ENCODE measurements at regions not wholly inside any gene's neighbourhood (a gene's known extent, or its start where the extent isn't known, plus 50 kb on each side); places are given as distances from the start of the nearest gene placed in this dataset.
"Not testable (repeated sequence)": the region's sequence is repeated elsewhere in the genome, so short reads cannot be mapped to it uniquely, and the experiment has no call there.

GRCh38 chr16:49940464-49941224 lies 84.4 kb upstream of the CNEP1R1 start:
- DNase-seq, result no peak

GRCh38 chr16:49944221-49944620 lies 80.8 kb upstream of the CNEP1R1 start:
- no peak for DNase-seq

DNA sequence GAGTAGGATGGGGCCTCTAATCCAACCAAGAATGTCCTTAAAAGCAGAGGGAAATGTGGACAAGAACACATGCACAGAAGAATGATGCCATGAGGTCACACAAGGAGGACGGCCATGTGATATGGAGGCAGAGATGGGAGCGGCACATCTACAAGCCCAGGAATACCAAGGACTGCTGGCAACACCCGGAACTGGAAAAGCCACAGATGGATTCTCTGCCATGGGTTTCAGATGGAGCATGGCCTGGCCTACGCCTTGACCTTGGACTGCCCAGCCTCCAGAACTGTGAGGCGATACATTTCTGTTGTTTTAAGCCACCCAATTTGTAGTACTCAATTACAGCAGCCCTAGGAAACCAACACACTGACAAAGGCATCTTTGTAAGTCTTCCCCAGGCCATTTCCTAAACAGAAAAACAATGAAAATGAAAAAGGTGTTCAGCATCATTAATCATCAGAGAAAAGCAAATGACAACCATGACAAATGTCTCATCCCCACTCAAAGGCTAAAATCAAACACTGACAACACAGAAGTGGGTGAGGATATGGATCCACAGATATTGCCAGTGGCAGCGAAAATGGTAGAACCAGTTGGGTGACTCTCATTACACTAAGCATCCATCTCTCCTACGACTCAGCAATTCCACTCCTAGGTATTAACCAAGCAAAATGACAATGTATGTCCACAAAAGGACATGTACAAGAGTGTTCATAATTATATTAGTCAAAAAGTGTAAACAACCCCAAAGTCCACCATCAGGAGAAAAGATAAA lies 76.9 kb upstream of the CNEP1R1 start:
- no peak for DNase-seq

DNA sequence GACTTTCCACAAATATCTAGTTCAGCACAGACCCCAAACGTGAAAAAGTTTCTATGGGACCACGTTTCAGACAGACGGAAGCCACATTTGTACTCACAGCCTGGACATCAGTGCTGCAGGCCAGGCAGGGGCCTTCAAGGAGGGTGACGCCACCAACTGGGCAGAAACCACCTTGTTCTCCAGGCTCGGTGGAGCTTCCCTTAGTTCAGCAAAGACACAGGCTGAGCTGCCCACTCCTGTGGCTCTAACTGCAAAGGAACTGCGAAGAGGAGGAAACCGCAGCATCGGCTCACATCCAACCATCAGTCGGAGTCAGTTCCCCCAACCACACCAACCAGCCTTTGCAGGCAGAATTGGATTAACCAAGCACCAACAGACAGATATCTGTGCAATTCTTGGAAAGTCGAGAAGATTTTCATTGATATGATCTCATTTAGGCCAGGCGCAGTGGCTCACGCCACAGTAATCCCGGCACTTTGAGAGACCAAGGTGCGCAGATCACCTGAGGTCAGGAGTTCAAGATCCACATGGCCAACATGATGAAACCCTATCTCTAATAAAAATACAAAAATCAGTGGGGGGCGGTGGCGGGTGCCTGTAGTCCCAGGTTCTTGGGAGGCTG lies 73.3 kb upstream of the CNEP1R1 start:
- DNase-seq, result no peak

DNA sequence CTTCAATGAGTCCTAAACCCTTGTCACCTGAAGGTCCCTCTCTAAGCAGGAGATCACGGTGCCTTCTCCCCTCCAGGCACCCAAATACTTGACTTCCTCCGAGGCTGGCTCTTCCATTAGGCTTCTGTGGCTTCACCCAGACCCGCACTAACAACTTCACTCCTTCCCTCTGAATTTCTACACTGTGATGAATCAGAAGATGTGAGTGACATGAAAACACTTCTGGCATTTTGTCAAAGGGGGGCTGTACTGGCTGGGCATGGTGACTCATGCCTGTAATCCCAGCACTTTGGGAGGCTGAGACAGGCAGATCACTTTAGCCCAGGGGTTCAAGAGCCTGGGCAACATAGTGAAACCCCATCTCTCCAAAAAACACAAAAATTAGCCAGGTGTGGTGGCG lies 72.6 kb upstream of the CNEP1R1 start:
- DNase-seq, result no peak

GRCh38 chr16:49953090-49953489 lies 71.9 kb upstream of the CNEP1R1 start:
- DNase-seq, result no peak

GRCh38 chr16:49955858-49956257 lies 69.2 kb upstream of the CNEP1R1 start:
- no peak for DNase-seq

- no peak for DNase-seq
Measured at GRCh38 chr16:49956915-49957314, 68.1 kb upstream of the CNEP1R1 start.

DNA sequence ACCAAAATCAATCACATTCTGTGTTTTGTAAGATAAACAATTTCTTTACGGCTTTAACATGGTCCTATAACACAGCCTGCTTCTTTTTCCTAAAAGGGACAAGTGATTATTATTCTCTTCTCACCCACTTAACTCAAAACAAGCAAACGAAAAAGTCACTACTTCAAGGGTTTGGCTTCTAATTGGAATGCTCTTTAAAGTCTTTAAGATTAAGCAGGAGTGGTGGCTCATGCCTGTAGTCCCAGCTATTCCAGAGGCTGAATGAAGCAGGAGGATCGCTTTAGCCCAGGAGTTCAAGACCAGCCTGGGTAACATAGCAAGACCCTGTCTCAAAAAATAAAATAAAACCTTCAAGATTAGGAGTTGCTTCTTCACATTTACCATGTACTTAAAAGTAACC lies 66.6 kb upstream of the CNEP1R1 start:
- no peak for DNase-seq

- no peak for DNase-seq
Measured at GRCh38 chr16:49959552-49960277, 65.3 kb upstream of the CNEP1R1 start.

DNA sequence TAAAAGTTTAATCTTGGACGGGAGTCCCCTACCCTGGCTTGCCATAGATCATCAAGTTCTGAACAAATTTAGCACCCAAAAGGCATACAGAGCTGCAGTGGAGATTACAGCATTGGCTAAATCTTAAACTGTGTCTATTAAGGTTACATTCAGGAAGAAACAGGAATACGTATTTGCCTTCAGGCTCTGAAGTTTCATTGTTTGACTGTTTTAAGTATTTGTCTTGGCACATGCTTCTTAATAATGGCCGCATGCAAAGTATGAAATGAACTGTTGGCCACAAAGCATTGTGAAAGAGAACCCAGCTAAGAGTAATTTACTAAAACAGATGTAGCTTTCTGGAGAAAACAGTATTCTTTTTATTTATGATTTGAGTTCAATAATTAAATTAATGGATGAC lies 63.9 kb upstream of the CNEP1R1 start:
- DNase-seq, result no peak

DNA sequence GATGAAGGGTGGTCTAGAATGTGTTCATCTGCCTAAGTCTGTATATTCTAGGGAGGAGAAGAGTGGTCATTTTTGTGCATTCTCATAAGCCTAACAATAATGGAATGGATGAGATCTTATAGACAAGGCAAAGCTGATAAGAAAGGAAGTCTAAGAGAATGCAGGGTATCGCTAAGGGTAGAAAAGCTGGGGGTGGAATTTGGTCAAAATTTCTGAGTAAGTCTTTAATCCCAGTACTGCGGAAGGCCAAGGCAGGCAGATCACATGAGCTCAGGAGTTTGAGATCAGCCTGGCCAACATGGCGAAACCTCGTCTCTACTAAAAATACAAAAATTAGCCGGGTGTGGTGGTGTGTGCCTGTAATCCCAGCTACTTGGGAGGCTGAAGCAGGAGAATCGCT lies 62.5 kb upstream of the CNEP1R1 start:
- not testable (repeated sequence) for DNase-seq

GRCh38 chr16:49964316-49964715 lies 60.7 kb upstream of the CNEP1R1 start:
- no peak for DNase-seq

DNA sequence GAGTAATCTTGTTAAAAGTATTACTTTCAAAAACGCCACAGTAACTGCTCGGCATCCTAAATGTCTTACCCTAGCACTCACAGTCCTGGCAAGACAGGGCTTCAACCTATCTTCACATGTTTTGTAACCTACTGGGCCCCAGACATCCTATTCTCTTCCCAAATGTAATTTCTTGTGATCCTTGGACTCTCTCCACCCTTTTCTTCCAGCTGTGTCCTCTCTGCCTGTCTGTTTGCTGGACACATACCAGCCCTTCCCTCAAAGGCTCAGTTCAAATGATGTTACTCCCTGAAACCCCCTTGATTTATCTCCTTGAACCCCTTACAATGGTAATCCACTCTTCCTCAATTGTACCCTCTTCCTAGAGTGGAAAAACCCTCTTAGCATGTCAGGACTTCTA lies 60.1 kb upstream of the CNEP1R1 start:
- DNase-seq, result no peak

DNA sequence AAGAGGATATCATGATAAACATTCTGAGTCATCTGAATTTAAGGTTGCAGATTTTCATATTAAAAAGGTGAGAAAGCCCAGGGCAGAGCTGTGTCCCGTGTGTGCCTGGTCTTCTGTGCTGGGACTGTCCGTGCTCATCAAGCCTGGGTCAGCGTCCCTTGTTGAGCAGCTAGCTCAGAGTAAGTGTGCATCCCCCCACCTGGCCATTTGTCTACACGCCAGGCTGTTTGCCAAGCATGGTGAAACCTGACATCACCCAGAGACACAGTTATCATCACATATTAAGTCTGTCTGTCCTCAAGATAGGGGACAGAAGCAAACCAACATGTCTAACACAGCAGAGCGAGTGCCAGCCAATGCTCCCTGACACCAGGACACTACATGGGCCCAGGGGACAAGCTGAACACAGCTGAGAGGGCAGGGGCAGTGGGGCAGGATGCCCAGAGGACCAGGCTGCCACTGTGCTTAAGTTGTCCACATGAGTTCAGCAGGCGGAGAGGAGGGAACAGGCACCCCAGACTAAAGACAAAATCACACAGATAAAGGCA lies 57.9 kb upstream of the CNEP1R1 start:
- DNase-seq, result no peak

DNA sequence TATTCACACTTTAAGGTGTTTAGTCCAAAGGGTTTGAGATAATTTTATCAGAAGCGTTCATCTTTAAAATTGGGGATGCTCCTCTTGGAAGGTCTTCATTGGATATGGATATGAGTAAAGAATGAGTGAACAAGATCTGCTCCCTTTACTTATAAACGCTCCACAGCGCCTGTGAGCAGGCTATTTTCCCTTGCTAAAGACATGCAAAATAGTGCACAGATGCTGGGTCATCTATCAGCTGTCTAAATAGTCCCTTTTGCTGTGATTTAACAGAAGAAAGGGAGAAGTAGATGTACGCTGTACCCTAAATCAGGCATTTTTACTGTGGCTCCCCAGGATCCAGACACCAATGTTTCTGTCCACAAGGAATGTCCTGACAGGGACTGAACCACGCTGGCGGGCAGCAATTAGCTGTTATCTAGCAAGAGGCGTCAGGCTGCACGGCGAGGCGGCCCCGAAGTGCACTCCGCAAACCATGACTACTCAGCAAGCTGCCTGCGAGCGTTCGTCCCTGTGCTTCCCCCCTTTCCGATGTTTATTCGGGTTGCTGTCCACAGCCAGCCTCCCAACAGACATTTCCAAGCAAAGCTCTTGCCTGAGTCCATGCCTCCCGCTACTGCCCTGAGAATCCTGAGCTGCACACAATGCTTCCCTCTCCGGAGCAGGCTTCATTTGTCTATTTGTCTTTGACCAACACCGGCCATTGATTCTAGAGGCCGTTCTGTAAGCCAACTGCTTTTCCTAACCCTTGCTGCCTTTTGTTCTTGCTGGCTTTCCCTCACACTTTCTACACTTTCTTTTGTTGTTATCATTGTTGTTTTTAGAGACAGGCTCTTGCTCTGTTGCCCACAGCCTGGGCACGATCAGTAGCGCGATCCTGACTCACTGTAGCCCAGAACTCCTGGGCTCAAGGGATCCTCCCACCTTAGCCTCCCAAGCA lies 55.7 kb upstream of the CNEP1R1 start:
- DNase-seq, result no peak

DNA sequence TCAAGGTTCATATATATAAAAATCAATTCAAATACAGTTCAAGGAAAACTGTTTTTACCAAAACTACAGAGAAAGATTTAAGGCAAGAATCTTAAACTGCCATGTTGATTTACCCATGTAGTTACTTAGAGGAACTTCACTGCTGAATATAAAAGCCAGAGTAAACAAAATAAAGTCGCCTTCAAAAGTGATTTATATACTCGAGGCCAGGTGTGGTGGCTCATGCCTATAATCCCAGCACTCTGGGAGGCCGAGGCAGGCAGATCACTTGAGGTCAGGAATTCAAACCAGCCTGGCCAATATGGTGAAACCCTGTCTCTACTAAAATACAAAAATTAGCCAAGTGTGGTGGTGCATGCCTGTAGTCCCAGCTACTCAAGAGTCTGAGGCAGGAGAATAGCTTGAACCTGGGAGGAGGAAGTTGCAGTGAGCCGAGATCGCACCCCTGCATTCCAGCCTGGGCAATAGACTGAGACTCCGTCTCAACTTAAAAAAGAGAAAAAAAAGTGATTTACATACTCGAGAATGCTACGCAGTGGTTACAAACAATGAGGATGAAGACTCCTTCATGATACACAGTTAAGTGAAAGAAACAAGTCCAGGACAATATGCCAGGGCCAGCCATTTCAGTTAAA lies 54.1 kb upstream of the CNEP1R1 start:
- no peak for DNase-seq

DNA sequence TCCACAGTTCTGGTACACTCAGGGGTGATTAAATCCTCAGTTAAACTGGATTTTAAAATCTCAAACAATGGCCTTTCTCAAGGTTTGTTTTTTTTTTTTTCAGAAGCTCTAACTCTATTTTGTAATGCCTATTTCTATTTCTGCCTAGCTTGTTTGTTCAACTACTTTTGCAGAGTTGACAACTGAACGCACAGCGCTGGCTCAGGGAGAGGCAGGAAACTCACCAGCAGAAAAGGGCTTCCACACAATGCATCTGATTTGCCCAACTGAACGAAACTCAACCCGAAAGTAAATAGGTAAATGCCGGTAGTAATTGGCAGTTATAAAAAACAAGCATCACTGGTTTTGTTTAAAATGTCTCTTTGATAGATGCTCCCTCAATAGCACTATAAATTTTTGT lies 52.7 kb upstream of the CNEP1R1 start:
- DNase-seq, result no peak

- no peak for DNase-seq
Measured at GRCh38 chr16:49972961-49973360, 52.1 kb upstream of the CNEP1R1 start.
